Keratinocyte (primary cell): ENCODE measurements at regions not wholly inside any gene's neighbourhood (a gene's known extent, or its start where the extent isn't known, plus 50 kb on each side); places are given as distances from the start of the nearest gene placed in this dataset.

Experiments
- DNase-seq: peaks from one replicate; pipeline ENCODE4 v3.0.0-alpha.2; 2011; ENCODE audit warnings: low read depth, missing footprints, low spot score
- FAIRE-seq: peaks from 2 replicates; lab custom pipeline; 2011; peaks lifted over from hg19 to GRCh38; lab: Jason Lieb, UNC
- H2AFZ ChIP-seq: 2 replicates; pipeline ENCODE4 v1.6.0; 2012; ENCODE audit warnings: low read length, control low read depth, inconsistent platforms; ENCODE audit not compliant: control insufficient read depth
- H3K27ac ChIP-seq: 2 replicates; pipeline ENCODE4 v1.5.1; 2011; ENCODE audit warnings: low read length; ENCODE audit not compliant: control insufficient read depth, insufficient read depth
- H3K27me3 ChIP-seq: 3 replicates; pipeline ENCODE4 v1.6.0; 2011; ENCODE audit warnings: low read length; ENCODE audit not compliant: control insufficient read depth, insufficient read depth; ENCODE audit errors: extremely low read depth
- H3K36me3 ChIP-seq, 2 experiments: 2 replicates in 1 of 2; 3 replicates in 1 of 2; pipeline ENCODE4 v1.5.1; 2011; ENCODE audit warnings: low read length in 2 of 2, mild to moderate bottlenecking in 1 of 2; ENCODE audit not compliant: control insufficient read depth in 2 of 2, insufficient read depth in 2 of 2; ENCODE audit errors: extremely low read depth in 1 of 2
- H3K4me1 ChIP-seq: 3 replicates; pipeline ENCODE4 v1.5.1; 2011; ENCODE audit warnings: low read length; ENCODE audit not compliant: control insufficient read depth, insufficient read depth; ENCODE audit errors: extremely low read depth
- H3K4me2 ChIP-seq: 3 replicates; pipeline ENCODE4 v1.6.0; 2011; ENCODE audit warnings: low read depth, low read length; ENCODE audit not compliant: control insufficient read depth, insufficient read depth; ENCODE audit errors: extremely low read depth
- H3K4me3 ChIP-seq, 3 experiments: fragments of 200-600 bp in 1 of 3; sonication (generic) in 1 of 3; 2 replicates in 2 of 3; 3 replicates in 1 of 3; pipeline ENCODE4 v1.5.1; 2011 to 2016; ENCODE audit warnings: low read length in 3 of 3, mild to moderate bottlenecking in 3 of 3, control low read depth in 2 of 3, inconsistent platforms in 1 of 3, low read depth in 1 of 3, mixed read lengths in 1 of 3, mixed run types in 1 of 3, moderate library complexity in 1 of 3; ENCODE audit not compliant: control insufficient read depth in 2 of 3, insufficient read depth in 2 of 3; ENCODE audit errors: extremely low read depth in 1 of 3
- H3K79me2 ChIP-seq: 2 replicates; pipeline ENCODE4 v1.6.0; 2012; ENCODE audit warnings: low read length; ENCODE audit not compliant: control insufficient read depth, insufficient read depth
- H3K9ac ChIP-seq: 3 replicates; pipeline ENCODE4 v1.6.0; 2011; ENCODE audit warnings: low read length; ENCODE audit not compliant: control insufficient read depth, insufficient read depth; ENCODE audit errors: extremely low read depth
- H3K9me1 ChIP-seq: 3 replicates; pipeline ENCODE4 v1.6.0; 2011; ENCODE audit warnings: low read length; ENCODE audit not compliant: control insufficient read depth, insufficient read depth; ENCODE audit errors: extremely low read depth
- H3K9me3 ChIP-seq: 2 replicates; pipeline ENCODE4 v1.5.1; 2012; ENCODE audit warnings: low read depth, low read length; ENCODE audit not compliant: control insufficient read depth
- H4K20me1 ChIP-seq: 3 replicates; pipeline ENCODE4 v1.6.0; 2011; ENCODE audit warnings: low read length; ENCODE audit not compliant: control insufficient read depth, insufficient read depth; ENCODE audit errors: extremely low read depth
- EZH2 ChIP-seq: IDR thresholded peaks from one replicate; pipeline ENCODE4 v1.6.1; 2012; ENCODE audit warnings: inconsistent platforms, mild to moderate bottlenecking, low read length, moderate library complexity
- dilution Hi-C: fragments of 300-500 bp; cut with MboI; formaldehyde crosslinking; loops from one replicate; pipeline ENCODE4 v1.7.0; 2020; ENCODE audit warnings: low sequenced_read_pairs; ENCODE audit not compliant: extremely low pct_ligation_motif_present
- TF ChIP-seq, protein P1 (sequence below), 3 experiments: IDR thresholded peaks in 1 of 3; conservative IDR thresholded peaks in 1 of 3; optimal IDR thresholded peaks in 1 of 3; 2 replicates in 2 of 3; 3 replicates in 1 of 3; pipeline versions ENCODE3 to v1.5.1; 2011; ENCODE audit warnings: low read length in 3 of 3, mild to moderate bottlenecking in 3 of 3, moderate library complexity in 2 of 3, control low read depth in 1 of 3, inconsistent platforms in 1 of 3; ENCODE audit not compliant: insufficient read depth in 2 of 3; ENCODE audit errors: extremely low read depth in 1 of 3

DNA sequence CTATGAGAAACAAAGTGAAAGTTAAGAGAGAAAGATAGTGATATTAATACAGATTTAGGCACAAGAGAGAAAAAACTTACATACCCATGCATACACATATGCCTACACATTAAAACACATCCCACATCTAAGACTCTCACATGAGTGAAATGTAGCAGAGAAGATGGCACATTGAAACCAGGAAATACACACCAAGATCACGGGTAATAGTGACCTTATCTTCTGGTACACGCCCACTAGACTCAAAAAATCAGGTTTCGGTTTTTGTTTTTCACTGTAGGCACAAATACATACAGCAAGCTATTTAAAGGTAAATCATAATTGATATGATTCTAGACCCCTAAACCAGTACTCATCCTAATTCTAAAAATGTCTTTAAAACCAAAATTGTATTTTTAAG is 225.2 kb upstream of the TAC1 start:
- Histone ChIP-seq H4K20me1 (no peaks in the 10 kb centered on the region), H3K27me3 (no peaks in the 10 kb centered on the region), H3K9ac (no peak overlapping the region), H3K36me3 (no peaks in the 10 kb centered on the region), H3K4me3 (no peak overlapping the region), H3K79me2 (no peaks in the 10 kb centered on the region), H3K9me1 (no peaks in the 10 kb centered on the region), H3K4me1 (no peaks in the 10 kb centered on the region), H3K4me2 (no peak overlapping the region), H3K27ac (no peak overlapping the region), H3K9me3 (no peaks in the 10 kb centered on the region), H2AFZ (no peak overlapping the region)
- DNase-seq (no peak), FAIRE-seq (no peak)
- dilution Hi-C loops, result no loop called here
- no peak for TF ChIP-seq EZH2
- TF ChIP-seq, protein P1, sequence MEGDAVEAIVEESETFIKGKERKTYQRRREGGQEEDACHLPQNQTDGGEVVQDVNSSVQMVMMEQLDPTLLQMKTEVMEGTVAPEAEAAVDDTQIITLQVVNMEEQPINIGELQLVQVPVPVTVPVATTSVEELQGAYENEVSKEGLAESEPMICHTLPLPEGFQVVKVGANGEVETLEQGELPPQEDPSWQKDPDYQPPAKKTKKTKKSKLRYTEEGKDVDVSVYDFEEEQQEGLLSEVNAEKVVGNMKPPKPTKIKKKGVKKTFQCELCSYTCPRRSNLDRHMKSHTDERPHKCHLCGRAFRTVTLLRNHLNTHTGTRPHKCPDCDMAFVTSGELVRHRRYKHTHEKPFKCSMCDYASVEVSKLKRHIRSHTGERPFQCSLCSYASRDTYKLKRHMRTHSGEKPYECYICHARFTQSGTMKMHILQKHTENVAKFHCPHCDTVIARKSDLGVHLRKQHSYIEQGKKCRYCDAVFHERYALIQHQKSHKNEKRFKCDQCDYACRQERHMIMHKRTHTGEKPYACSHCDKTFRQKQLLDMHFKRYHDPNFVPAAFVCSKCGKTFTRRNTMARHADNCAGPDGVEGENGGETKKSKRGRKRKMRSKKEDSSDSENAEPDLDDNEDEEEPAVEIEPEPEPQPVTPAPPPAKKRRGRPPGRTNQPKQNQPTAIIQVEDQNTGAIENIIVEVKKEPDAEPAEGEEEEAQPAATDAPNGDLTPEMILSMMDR (optimal IDR thresholded peaks at IDR 0.05 in 1 of 3, IDR thresholded peaks at IDR 0.05 in 1 of 3, conservative IDR thresholded peaks at IDR 0.05 in 1 of 3; ENCODE audit: extremely low read depth in 1 of 3, insufficient read depth in 2 of 3, low read length in 3 of 3), result no peak

DNA sequence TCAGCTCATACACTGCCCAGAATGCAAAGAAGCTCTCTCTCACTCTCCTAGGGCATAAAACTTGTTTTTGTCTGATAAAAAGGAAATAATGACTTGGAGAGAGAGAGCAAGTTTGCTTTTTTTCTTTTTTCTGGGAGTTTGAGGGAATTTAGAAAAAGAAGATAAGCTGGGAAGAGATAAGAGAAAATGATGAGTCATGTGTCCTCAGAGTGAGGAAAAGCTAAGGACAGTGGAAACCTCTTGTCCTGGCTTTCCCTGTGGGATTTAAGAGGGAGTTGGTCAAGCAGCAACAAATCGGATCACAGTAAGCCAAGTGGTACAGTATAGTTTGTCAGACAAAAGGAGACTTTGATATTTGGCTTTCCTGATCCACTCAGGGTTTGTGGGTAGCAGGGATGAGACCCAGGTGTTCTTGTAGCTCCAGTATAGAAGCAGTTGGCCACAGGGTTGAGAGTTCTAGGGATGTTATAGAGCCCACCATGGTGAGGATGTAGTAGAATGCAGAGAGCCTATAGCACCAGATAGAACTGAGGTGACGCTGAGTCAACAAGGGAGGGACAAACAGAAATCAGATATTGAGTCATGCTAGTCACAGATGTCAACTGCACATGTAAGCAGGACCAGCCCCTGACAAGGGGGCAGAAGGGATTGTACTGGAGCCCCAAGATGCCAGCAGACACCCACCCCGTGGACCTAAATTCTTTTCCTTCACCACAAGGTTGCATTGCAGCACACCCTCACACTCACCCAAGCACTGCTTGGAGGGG is 219.3 kb upstream of the TAC1 start:
- H4K20me1 ChIP-seq, result no peaks in the 10 kb centered on the region
- dilution Hi-C loops, result no loop called here

More for the DNA sequence above, 219.3 kb upstream of the TAC1 start:
- no peak overlapping the region for H3K4me3 ChIP-seq
- no peak overlapping the region for H3K4me2 ChIP-seq
- no peak for TF ChIP-seq EZH2
- TF ChIP-seq, protein P1 (optimal IDR thresholded peaks at IDR 0.05 in 1 of 3, IDR thresholded peaks at IDR 0.05 in 1 of 3, conservative IDR thresholded peaks at IDR 0.05 in 1 of 3; ENCODE audit: extremely low read depth in 1 of 3, insufficient read depth in 2 of 3, low read length in 3 of 3), result no peak
- no peaks in the 10 kb centered on the region for H3K9me3 ChIP-seq
- no peaks in the 10 kb centered on the region for H3K4me1 ChIP-seq
- no peaks in the 10 kb centered on the region for H3K79me2 ChIP-seq
- no peaks in the 10 kb centered on the region for H3K27me3 ChIP-seq
- no peaks in the 10 kb centered on the region for H3K36me3 ChIP-seq
- H2AFZ ChIP-seq, result no peak overlapping the region
- H3K9me1 ChIP-seq, result no peaks in the 10 kb centered on the region
- no peak for DNase-seq
- H3K9ac ChIP-seq, result no peak overlapping the region
- no peak overlapping the region for H3K27ac ChIP-seq
- FAIRE-seq, result no peak
